Sciatic nerve (tissue), 2 donors: ENCODE measurements at regions not wholly inside any gene's neighbourhood (a gene's known extent, or its start where the extent isn't known, plus 50 kb on each side); places are given as distances from the start of the nearest gene placed in this dataset.
A peak's percentile ranks its signal among the peaks of the same experiment; 100 is the strongest.
"Not testable (repeated sequence)": the region's sequence is repeated elsewhere in the genome, so short reads cannot be mapped to it uniquely, and the experiment has no call there.

Experiments used
- ATAC-seq: fragments of 200-7000 bp; cut with Tn5 transposase; one replicate; pipeline ENCODE4 v1.9.1; 2020; ENCODE audit warnings: mild to moderate bottlenecking, moderate library complexity
- DNase-seq: peaks from one replicate; pipeline ENCODE4 v3.0.0-alpha.2; 2020; ENCODE audit warnings: low spot score
- intact Hi-C: fragments of 100-400 bp; cut with DNase I; formaldehyde crosslinking; loops from one replicate; pipeline ENCODE4 v1.14.2; 2022
- donor health status: DM: no; HTN: no; CAD: no.
- donor health status: DM: no; HTN: no; CAD: no.

DNA sequence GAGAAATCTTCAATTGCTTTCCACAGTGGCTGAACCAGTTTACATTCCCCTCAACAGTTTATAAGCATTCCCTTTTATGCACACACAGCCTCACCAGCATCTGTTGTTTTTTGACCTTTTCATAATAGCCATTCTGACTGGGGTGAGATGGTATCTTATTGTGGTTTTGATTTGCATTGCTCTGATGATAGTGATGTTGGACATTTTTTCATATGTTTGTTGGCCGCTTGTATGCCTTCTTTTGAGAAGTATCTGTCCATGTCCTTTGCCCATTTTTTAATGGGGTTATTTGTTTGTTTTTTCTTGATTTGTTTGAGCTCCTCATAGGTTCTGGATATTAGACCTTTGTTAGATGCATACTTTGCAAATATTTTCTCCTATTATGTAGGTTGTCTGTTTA is 226.1 kb downstream of the SPATA31A6 start:
- intact Hi-C loops, DNase-seq, ATAC-seq: not testable (repeated sequence)

DNA sequence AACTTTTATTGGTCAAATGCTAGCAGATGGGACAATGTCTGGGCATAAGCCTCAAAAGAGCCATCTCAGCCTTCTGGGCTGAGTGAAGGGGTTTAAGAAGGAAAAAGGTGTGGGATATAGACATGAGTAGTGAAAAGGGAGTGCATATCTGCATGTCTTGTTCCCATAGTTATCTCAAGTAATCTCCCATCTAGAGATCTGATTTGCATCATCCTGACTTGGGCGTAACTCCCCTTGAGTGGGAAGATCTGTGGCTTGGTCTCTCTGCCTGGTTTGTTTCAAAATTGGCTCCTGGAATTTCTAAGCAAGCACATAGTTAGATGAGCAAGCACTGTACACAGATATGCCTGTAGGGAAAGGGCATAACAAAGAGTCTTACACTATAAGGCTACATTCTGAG is 228.9 kb downstream of the SPATA31A6 start:
- intact Hi-C loops, ATAC-seq, DNase-seq: not testable (repeated sequence)

DNA sequence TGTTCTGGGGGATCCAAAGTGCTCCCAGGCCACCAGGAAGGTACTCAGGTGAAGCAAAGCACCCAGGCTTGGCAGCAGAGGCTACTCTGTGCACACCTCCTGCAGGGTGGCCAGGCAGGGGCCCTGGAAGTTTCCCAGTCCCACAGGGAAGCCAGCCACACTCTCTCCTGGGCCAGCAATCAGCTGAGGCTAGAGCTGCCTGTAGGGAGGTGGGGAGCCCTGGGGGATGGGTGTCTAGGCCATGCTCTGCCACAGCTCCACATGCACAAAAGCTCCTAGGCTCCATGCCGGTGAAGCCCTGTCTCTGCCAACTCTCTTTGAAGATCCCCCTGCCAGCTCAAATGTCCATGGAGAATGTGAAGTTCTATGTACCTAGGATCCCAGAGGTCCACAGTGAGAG is 231.4 kb downstream of the SPATA31A6 start:
- peak; percentile 22 for ATAC-seq
- DNase-seq, intact Hi-C loops: not testable (repeated sequence)

DNA sequence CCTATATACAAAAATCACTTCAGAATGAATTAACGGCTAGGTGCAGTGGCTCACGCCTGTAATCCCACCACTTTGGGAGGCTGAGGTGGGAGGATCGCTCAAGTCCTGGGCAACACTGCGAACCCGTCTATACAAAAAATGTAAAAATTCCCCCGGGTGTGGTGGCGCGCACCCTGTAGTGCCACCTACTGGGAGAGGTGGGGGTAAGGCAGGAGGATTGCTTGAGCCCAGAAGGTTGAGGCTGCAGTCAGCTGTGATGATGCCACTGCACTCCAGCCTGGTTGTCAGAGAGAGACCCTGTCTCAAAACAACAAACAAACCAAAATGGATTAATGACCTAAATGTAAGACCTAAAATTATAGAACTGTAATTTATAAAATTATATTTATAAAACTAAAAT is 236.2 kb downstream of the SPATA31A6 start:
- ATAC-seq, intact Hi-C loops, DNase-seq: not testable (repeated sequence)

DNA sequence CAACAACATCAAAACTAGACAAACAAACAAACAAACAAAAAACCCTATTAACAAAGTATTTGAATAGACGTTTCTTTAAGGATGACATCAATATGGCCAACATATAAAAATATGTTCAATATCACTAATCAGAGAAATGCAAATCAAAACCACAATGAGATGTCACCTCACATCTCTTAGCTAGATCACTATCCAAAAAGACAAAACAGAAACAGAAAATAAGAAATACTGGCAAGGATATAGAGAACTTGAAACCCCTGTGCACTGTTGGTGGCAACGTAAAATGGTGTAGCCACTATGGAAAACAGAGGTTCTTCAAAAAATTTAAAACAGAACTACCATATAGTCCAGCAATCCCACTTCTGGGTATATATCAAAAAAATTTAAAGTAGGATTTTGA is 236.9 kb downstream of the SPATA31A6 start:
- intact Hi-C loops, ATAC-seq, DNase-seq: not testable (repeated sequence)

DNA sequence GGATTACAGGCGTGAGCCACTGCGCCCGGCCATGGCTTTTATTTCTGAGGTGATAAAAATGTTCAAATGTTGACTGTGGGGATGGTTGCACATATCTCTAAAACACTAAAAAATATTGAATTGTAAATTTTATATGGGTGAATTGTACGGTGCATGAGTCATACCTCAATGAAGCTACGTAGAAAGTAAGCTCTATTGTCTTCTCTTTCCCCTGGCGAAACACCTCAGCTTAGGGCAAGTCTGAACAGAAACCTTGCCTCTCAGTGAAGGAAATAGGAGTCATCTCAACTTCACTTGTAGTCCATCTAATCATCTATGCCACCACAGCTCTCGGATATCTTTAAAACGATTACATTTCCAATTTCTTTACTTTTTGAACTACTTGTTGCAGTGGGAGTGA is 238.2 kb downstream of the SPATA31A6 start:
- ATAC-seq, DNase-seq, intact Hi-C loops: not testable (repeated sequence)

DNA sequence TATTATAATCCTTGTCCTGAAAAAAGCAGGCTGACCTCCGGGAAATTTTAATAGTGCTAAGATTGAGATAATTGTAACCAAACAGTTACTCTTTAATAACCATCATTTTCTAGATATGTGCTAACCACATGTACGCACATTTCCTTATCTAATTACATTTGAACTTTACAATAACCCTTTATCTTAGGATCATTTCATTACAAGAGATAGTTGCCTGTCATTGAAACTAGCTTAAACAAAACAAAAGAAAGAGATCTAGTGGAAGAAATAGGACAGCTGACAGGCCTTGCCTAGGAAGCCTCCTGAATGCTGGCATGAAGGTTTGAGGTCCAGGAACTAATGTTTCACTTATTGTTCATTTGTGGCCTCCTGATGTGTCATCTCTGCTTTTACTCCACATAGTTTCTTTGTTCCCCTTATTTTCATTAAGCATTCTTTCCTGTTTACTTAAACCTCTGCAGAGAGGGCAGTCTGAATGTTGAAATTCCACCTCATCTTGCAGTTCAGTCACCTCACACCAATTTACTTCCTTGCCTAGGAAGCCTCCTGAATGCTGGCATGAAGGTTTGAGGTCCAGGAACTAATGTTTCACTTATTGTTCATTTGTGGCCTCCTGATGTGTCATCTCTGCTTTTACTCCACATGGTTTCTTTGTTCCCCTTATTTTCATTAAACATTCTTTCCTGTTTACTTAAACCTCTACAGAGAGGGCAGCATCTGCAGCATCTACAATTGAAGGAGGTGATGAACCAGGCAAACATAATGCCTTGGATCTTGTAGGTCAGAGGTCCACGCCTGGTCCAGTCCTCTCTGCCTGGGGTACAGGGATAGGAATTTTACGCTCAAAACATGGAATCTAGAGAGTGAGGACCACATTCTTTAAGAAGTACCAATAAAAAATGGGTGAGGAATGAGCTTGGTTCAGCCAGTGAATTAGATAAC is 247.5 kb downstream of the SPATA31A6 start:
- intact Hi-C loops, DNase-seq, ATAC-seq: not testable (repeated sequence)

DNA sequence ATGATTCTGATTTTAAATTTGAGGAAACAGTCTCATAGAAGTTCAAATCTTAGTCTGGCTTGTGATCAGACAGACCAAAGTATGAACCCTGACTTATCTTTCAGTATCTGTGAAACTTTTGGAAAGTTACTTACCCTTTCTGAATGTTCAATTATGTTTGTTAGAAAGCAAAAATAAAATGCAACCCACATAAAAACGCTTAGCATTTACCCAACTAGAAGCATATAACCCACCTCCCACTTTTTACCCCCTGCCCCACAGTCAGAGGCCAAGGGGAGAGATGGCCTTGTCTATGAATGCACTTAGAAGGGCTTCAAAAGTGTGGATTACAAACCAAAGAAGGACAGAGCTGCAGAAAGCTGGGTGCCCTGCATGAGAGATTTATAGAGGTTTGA is 248.2 kb downstream of the SPATA31A6 start:
- intact Hi-C loops, DNase-seq, ATAC-seq: not testable (repeated sequence)

DNA sequence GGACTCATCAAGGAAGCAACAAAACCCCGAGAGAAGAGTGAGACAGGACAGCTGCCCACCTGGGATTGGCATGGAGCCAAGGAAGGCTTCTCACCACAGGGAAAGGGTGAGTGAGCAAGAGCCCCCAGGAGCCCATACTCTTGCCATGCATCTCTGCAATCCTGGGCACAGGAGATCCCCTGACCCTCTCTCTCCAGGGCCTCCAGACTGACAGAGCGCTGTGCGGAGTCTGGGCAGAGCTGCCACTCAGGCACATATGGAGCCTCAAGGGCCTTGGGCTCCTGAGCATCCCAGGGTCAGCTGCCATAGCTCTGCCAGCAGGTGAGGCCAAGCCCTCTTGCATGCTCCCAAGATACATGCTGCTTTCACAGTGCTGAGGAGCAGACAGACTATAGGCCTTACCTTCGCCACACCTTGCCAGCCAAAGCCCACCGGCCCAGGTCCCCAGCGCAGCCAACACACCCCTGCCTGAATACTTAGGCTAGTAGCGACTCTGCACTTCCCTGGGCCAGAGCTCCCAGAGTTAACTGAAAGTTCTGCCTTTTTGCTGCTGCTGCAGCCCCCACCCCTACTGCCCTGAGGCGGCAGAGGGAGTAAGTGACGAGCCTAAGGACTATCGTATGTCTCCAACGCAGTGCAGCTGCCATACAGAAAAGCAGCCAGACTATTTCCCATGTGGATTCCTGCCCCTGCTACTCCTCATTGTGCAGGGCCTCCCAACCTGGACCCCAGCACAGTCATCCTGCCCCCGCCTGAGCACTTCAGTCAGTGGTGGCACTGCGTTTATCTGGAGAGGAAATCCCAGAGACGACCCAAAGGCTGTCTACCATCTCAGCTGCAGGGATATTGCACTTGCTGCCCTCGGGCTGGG is 251.6 kb downstream of the SPATA31A6 start:
- peak; percentile 58 for DNase-seq
- ATAC-seq, result peak; percentile 28
- intact Hi-C loops, result not testable (repeated sequence)

DNA sequence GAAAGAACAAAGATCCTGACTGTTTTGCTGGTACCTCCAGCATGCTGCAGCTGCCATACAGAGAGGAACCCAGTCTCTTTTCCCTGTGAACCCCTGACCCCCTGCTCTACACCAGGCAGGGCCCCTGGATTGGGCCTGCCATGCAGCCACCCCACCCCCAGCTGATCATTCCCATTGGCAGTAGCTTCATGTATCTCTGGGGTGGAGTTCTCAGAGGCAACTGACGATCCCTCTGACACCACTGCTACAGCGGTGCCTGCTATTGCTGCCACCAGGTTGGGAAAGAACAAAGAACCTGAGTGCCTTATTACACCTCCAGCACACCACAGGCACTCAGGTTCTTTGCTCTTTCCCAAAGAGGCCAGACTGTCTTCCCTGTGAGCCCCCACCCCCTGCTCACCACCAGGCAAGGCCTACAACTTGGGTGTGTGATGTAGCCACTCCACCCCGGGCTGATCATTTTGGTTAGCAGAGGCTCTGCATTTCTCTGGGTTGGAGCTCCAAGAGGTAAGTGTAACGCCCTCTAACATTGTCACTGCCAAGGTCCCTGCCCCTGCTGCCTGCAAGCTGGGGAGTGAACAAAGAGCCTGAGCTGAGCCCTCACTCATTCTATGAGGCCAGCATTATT is 252.4 kb downstream of the SPATA31A6 start:
- intact Hi-C loops, DNase-seq: not testable (repeated sequence)
- ATAC-seq, result peak; percentile 10

DNA sequence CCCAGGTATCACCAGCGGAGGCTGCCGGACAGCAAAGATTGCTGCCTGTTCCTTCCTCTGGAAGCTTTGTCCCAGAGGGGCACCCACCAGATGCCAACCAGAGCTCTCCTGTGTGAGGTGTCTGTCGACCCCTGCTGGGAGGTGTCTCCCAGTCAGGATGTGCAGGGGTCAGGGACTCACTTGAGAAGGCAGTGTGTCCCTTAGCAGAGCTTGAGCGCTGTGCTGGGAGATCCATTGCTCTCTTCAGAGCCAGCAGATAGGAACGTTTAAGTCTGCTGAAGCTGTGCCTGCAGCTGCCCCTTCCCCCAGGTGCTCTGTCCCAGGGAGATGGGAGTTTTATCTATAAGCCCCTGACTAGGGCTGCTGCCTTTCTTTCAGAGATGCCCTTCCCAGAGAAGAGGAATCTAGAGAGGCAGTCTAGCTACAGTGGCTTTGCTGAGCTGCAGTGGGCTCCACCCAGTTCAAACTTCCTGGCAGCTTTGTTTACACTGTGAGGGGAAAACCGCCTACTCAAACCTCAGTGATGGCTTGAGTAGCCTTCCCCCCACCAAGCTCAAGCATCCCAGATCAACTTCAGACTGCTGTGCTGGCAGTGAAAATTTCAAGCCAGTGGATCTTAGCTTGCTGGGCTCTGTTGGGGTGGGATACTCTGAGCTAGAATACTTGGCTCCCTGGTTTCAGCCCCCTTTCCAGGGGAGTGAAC is 253.7 kb downstream of the SPATA31A6 start:
- ATAC-seq, DNase-seq, intact Hi-C loops: not testable (repeated sequence)

DNA sequence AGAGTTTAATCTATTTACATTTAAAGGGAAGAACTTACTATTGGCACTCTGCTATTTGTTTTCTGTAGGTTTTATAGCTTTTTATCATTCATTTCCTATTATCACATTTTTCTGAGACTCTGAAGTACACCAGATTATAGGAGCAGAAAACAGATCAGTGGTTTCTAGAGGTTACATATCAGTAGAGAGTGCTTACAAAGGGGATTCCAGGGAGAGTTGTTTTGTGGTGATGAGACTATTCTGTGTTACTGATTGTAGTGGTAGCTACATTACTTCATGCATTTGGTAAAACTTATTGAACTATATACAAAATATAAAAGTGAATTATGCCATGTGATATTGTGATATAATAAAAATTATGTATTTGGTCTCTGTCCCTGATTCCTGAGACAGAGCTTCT is 259.2 kb downstream of the SPATA31A6 start:
- DNase-seq, intact Hi-C loops, ATAC-seq: not testable (repeated sequence)

DNA sequence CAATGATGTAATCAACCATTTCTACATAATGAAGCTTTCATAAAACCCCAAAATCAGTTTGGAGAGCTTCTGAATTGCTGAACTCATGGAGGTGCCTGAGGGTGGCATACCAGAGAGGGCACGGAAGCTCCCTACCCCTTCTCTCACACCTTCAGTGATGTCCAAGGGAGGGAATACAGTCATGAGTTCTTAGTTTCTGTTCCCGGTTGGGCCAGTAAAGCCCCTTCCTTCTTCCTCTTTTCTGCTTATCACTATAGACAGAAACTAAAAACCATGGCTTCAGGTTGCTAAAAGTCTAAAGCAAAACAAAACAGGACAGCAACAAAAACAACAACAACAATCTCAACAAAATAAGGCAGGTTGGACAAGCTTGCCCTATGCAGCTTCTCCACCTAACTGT is 260.0 kb downstream of the SPATA31A6 start:
- intact Hi-C loops, DNase-seq, ATAC-seq: not testable (repeated sequence)

DNA sequence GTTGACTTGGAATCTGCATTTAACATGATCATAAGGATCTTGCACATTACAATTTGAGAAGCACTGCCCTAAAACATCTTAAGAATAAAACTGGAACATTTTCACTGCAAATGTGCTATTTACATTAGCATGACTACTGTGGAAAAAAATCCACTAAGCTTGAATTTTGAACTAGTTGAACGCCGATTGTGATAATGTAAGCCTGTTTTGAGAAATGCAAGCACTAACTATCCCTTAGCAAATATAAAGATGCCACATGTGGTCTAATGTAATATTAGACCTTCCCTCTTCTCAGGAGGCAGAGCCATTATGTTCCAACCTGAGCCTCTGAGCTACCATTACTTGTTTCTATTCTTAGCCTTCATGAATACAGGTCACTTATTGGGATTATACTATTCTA is 278.0 kb downstream of the SPATA31A6 start:
- intact Hi-C loops, DNase-seq, ATAC-seq: not testable (repeated sequence)

DNA sequence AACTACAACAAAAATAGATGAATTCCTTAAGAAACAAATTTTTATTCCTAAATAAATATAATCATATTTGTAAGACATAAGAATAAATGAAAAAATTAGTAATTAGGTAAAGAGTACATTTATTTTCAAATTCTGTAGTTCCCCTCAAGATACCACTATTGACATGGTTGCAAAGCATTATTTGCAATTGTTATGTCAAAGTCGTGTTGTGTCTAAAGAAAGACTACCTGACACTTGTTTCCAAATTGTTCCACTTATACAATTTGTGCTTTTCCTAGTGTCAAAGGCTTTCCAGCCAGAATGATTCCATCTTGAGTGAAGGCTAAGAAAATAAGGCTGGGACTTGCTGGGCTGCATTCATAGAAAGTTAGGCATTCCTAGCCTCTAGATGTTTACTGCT is 278.4 kb downstream of the SPATA31A6 start:
- intact Hi-C loops, ATAC-seq, DNase-seq: not testable (repeated sequence)

DNA sequence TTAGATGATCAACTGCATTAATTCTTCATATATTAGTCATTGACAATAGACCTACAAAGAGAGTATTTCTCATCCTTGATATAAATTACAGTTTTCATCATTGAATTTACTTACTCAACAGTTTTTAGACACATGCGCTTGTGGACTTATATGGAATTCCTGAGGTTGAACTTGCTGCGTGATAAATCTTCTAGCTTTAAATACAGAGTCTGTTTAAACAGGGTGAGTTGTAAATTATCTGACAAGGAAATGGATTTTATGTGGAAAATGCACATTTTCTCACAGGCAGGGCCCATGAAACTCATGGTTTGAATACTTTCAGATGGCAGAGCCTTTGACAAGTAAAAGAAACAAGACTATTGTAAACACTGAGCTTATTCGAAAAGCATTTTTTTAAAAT is 280.5 kb downstream of the SPATA31A6 start:
- DNase-seq, ATAC-seq, intact Hi-C loops: not testable (repeated sequence)

DNA sequence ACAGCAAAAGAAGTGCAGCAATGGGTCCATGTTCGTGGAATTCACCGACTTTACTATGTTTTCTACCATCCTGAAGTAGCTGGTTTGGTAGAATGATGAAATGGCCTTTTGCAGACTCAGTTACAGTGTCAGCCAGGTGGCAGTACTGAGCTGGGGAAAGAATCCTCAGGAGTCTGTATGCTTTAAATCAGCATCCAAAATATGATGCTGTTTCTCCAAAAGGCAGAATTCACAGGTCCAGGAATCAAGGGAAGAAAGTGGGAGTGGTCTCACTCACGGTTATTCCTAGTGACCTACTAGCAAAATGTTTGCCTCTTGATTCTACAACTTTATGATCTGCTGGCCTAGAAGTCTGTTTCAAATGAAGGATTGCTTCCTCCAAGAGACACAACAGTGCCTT is 287.1 kb downstream of the SPATA31A6 start:
- intact Hi-C loops, DNase-seq: not testable (repeated sequence)

DNA sequence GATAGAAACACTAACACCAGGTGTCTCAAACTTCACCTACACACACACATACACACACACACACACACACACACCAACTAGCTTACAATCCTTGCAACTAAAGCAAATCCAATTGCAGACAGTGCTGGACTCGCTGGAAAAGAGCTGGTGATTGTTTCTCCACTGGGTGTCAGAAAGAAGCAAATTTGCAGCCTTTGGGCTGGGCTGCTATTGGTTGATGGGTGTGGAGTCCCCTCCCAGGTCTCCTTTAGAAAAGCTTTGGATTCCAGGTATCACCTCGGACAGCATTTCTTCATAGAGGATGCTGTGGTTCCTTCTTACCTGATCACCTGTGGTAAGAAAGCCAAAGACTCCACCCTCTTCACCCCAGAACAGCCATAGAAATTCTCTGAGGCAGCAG is 307.5 kb downstream of the SPATA31A6 start:
- intact Hi-C loops, DNase-seq: not testable (repeated sequence)

More for the DNA sequence above, 287.1 kb downstream of the SPATA31A6 start:
- ATAC-seq, result not testable (repeated sequence)

More for the DNA sequence above, 307.5 kb downstream of the SPATA31A6 start:
- ATAC-seq, result not testable (repeated sequence)
